HG02970 (cell line): ENCODE measurements at regions not wholly inside any gene's neighbourhood (a gene's known extent, or its start where the extent isn't known, plus 50 kb on each side); places are given as distances from the start of the nearest gene placed in this dataset.

Experiments
- ATAC-seq: cut with Tn5 transposase; IDR thresholded peaks from one replicate; pipeline ENCODE4 v1.9.1; 2021; ENCODE audit warnings: mild to moderate bottlenecking, moderate library complexity, moderate number of reproducible peaks; ENCODE audit not compliant: unreplicated experiment, low FRiP score

DNA sequence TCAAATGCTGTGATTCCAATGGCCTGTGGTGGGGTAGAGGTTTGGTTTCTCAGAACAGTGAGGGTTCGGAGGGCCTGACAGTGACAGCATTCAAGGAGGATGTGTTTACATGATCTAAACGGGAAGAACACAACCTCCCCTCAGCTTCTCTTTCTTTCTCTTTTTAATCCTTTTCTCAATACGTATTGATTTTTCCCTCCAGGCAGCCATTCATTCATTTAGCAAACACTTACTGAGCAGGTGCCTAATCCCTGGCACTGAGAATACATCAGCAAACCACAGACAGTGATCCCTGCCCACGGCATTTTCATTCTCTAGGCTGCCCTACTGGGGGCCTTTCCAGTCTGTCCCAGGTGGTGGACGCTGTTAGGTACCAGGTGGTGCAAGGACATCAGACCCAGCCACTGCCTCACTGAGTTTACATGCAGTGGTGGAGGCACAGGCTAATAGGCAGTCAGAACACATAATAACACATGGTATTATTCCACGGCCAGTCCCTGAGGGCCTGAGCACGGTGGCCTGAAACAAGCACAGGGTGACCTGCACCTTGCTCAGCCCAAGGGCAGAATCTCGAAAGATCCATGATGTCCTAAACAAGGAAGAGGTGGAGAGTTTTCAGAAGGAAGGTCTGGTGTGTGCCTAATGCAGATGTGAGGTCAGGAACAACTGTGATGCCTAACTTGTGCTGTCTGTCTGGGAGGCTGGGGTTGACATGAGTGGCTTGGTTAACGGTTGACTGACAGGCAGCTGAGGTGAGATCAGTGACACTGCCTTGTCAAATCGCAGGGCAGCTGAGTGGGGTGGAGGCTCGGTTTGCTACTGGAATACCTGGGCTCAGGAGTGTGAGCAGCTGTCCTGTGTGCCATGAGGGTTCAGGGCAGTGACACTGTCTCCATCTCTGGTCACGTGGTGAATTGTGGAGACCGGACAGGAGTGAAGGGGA, 785.5 kb upstream of the HS6ST1 start:
- ATAC-seq: no peak

DNA sequence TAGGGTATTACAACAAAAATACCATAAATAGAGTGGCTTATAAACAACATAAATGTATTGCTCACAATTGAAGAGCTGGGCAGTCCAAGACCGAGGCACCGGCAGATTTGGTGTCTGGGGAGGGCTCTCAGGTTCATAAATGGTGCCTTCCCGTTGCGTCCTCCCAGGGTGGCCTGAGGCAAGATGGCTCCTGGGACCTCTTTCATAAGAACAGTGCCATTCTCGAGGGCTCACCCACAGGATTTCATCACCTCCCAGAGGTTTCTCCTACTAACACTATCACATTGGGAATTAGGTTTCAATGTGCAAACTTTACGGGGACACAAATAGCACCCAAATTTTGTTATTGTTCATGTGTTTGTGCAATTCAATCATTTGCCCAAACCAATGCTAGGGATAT, 793.5 kb upstream of the HS6ST1 start:
- no peak for ATAC-seq

DNA sequence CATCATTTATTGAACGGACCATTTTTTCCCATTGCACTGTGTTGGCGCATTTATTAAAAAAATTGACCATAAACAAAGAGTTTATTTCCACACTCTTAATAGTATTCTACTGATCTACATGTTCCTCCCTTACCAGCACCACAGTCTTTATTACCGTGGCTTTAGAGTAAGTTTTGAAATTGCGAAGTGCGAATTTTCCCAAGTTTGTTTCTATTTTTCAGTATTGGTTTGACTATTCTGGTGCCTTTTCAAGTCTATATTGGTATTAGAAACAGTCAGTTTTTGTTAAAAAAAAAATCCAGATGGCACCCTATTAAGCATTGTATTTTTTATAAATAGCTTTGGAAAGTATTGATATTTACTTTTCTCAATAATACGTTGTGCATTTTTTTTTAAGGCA, 795.1 kb upstream of the HS6ST1 start:
- no peak for ATAC-seq

DNA sequence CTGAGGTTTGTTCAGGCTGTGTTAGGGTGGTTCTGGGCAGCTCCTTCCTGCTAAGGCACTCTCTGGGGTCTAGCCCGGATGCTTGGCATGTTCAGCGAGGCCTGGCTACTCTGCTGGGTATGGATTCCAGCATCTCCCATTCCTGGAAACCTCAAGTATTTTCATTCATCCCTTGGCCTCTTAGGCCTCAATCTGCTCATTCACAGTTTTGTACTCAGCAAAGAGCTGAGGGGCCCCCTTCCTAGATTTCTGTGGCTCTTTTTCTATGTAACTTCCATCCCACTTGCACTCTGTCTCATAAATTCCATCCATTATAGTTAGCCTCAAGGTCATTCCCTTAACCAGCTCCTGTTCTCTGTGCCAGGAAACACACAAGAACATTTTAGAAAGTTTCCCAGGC, 798.8 kb upstream of the HS6ST1 start:
- ATAC-seq: no peak

DNA sequence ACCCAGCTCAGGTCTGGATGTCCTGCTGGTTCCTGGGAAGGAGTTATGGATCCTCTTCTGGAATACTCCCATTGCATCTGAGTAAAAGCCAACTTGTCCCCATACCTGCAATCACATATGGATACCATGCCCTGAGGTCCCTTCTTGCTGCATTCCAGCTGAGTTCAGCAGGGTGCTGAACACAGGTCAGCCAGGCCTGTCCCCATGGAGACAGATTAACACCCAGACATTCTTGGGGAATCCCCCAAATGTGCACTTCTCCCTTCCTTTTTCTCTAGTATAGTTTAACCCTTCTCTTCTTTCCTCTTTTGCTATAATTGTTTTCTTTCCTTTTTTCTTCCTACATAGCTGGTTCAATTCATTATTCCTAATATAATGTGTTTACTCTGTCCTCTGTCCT, 799.6 kb upstream of the HS6ST1 start:
- no peak for ATAC-seq

DNA sequence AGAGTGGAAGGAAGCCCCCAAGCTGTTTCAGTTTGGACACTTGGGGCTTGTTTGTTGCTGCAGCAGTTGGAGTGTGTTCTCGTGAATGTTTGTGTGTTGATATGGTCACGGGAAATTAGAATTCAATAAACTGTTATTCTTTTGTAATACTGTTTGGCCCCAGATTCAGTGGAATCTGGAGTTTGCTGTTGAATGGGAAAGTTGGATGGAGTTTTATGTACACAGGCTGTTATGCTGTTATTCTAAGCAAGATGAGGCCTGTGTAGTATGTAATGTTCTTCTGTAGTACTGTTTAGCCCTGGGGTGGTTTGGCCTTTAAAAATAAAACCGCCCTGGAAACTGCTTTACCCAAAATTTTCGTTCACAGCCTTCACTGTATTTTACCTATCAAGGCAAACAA, 810.4 kb upstream of the HS6ST1 start:
- no peak for ATAC-seq

DNA sequence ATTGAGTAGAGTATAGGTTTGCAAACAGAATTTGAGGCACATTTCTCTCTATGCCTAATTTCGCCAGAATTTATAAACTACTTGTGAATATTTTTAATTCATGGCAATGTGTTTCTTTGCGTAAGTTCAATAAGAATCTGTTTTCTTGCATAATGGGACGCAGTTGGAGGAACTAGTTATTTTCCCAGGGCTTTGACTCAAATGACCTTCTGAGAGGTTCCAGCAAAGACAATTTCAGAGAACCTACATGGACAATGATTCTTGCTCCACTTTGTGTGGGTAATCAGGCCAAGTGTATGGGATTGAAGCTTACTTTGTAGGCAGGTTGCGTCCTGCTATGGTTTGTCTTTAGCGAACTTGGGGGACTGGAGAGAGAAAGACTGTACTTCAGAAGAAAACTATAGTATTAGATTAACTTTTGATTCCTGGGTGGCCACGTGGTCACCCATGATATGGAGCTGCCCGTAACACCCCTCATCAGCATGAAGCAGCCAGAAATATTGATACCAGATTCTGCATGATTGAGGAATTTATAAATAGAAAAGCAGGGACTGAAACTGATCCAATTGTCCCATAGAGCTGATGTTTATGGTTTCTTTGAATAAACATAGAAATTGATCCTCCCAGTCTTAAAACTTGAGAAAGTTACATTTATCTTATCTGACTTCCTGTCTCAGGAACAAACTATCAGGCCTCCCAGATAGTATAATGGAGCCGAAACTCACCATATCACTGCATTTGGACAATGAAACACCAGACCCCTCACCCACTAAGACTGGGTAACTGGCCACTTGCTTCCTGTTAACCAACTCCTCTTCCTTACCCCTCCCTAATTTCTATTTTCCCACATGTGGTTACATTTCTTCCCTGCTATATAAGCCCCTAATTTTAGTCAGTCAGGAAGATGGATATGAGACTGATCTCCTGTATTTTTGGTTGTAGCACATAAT, 815.3 kb upstream of the HS6ST1 start:
- ATAC-seq: no peak

DNA sequence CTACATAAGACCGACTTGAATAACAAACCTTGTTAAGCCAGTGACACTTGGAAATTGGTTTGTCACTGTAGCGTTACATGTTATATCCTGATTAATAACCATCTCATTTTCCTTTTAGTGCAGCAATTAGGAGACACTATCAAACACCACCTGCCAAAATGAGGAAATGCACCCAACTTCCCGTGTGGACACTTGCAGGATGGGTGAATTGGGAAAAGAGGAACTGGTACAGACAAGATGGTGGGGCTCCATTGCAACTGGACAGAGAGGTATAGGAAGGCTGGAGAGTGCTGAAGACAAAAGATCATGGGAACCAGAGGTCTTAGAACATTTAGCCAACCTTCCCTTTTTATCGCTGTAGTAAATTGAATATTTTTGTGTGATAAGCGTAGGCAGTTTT, 816.3 kb upstream of the HS6ST1 start:
- no peak for ATAC-seq

DNA sequence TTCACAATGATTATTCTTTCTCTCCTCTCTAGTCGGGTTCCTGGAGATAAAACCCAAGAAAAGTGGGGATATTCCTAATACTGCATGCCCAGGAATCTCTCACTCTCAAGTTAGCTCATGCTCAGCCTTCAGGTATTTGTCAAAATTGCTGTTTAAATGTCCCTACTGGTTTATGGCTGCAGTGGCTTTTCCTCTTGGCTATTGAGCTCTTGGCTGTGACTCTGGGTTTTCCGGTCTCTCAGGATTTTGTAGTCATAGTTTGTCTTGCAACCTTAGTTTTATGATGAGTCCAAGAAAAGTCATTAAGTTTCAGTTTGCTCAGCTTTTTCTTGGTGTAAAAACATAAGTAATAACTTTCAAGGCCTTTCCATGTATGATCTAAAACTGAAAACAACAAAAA, 820.7 kb upstream of the HS6ST1 start:
- ATAC-seq: no peak

DNA sequence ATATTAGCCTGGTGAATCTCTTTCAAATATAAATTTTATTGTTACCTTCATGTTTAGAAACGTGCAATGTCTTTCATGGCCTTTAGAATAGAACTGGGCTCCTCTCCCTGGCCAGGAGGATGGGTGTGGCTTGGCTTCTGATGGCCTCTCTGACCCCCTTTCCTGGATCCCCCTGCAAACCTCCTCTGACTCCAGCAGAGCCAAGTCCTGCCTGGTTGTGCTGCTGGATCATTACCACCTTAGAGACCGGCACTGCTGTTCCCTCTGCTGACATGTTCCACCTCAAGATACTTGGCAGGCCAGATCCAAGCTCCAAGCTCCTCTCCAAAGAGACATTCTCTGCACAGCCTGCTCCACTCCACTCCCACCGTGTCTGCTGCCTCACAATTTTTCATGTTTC, 823.8 kb upstream of the HS6ST1 start:
- no peak for ATAC-seq

DNA sequence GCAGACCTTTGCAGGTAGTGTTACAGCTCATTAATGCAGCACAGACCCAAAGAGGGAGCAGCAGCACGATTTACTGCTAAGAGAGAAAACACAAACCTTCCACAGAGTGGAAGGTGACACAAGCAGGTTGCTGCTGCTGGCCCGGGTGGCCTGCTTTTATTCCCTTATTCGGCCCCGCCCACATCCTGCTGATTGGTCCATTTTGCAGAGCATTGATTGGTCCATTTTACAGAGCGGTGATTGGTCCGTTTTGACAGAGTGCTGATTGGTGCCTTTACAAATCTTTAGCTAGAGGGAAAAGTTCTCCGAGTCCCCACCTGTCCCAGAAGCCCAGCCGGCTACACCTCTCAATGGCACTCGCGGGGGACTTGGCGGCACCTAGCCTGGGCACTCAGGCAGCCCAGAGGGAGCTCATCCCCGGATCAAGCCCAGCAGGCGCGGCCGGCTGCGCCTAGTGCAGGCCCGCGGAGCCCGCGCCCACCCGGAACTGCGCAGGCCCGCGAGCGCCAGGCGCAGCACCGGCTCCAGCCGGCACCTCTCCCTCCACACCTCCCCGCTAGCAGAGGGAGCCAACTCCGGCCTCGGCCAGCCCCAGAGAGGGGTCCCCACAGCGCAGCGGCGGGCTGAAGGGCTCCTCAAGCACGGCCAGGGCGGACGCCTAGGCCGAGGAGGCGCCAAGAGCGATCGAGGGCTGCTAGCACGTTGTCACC, 825.6 kb upstream of the HS6ST1 start:
- no peak for ATAC-seq

DNA sequence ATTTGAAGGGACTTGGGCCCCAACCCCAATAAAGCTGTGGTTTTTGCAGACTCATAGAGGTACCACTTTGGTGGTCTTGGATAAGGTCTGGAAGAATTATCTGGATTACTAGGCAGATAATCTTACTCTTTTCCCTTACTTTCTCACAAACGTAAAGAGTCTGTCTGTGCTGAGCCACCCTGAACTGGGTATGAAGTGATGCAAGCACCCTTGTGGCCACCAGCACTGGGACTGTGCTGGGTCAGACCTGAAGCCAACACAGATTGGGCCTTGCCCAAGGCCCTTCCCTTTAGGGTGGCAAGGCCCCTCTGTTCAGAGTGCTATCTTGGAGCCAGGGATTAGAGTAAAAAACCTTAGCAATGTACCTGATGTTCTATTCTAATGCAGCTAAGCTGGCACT, 827.0 kb upstream of the RAB6C start:
- ATAC-seq: no peak

DNA sequence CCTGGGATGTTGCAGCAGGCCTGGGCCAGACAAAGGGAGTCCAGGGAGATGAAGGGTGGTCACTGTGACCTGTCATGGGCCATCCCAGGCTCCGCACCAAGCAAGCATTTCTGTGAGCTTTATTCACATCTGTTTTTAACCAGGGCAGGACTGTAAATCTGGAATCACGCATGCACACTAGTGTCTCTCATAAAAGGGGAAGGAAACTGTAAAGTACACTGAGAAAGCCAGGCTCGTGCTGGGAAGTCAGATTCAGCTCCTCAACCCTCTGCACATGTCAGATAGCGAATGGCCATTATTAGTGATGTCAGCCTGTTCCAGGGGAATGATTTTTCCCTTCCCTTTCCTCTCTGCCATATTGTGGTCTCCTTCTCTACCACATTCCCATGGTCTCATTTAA, 818.6 kb upstream of the RAB6C start:
- no peak for ATAC-seq

DNA sequence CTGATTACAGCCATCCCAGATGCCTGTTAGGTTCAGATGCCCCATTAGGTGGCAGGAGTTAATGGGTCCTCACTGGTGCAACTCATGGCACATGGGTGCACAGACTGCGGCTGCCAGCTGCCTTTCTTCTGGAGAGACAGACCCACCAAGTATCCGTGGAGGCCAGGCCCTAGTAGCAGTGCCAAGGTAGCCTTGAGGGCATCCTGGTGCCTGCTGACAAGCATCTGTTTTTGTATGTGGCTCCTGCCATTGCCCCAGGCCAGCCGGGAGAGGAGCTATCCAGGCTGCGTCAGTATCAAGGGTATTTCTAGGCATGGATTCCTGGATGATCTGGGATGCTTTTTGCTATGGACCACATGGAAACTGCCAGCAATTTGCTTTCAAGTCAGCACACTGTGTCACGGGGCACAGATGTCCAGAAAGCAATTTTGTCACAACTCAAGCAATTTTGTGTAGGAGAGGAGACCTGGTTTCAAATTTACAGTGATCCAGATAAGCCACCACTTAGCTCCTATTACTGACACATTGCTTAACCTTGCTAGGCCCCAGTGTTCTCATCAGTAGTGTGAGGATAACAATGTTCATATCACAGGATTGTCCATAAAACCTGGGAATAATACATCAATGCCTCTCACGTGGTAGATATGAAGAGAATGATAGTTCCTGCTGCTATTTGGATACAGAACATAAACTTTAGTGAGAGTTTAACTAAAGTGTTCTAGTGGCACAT, 815.1 kb upstream of the RAB6C start:
- no peak for ATAC-seq

DNA sequence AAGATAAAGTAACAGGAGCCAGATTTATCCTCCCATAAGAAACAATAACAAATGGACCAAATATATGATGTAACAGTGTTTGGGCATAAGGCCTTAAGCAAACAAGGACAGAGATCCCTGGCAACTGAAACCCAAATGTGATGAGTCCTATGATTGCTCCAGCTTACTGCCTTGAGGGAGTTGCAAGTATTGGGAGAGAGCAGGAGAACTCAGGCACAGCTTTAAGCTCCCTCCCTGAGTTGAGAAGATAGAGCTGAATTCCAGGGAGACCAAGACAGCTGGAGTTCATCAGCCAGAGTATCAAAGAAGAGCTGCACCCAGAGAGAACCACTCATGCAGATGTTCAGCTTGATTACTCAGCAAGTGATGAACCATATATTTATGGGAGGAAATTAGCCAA, 814.5 kb upstream of the RAB6C start:
- ATAC-seq: no peak

DNA sequence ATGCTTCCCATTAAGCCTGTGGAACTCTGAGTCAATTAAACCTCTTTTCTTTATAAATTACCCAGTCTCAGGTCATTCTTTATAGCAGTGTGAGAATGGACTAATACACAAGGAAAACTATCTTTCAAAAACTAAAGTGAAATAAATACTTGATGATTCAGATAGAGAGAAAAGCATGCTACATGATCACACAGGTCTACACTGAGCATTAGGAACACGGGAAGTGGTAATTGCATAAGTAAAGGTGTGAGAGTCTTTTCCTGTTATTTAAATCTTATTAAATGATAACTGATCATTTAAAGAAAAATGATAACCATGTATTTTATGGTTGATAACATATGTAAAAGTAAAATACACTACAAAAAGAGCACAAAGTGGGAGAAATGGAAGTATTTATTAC, 812.0 kb upstream of the RAB6C start:
- no peak for ATAC-seq

DNA sequence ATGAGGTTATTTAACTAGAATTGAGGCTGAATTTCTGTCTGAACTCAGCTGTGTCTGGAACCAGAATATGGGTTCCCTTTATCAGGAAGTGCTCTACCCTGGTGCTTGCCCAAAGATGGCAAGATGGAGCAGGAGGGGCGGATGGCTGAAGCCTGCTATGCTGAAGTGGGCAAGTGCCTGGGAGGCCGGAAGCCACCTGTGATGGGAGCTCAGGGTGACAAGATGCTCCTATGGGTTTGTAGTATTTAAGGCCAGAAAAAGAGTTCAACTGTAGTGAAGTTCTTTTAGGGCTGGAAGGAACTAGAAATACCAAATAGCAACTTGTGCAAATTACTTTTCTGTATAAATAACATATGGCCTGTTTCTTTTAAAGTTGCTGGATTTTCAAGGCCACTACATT, 808.9 kb upstream of the RAB6C start:
- no peak for ATAC-seq

DNA sequence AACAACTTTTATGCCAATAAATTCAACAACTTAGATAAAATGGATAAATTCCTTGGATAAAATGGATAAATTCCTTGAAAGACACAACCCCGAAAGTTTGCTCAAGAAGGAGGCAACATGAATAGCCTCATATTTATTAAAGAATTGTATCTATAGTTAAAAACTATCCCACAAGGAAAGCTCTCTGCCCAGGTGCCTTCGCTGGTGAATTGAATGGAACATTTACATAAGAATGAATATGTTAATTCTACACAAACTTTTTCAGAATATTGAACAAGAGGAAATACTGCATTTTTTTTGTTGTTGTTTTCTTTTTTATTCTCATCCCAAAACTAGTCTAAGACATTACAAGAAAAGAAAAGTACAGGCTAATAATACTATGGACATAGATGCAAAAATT, 805.3 kb upstream of the RAB6C start:
- no peak for ATAC-seq

DNA sequence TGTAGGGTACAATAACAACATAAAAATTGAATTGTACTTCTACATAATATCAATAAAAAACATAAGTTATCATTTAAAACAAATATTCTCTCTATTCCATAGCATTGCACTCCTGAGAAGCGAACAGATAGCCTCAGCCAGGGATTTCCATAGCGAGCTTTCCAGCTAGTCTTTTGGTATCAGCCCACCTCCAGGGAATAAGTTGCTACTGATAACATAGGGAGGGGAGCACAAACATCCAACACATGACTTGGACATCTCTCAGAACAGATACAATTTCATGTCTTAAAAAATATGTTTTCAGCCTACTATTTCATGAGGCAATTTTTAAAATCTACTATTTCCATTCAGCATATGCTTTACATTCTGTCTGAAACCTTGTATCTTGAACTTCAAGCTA, 804.4 kb upstream of the RAB6C start:
- ATAC-seq: no peak

DNA sequence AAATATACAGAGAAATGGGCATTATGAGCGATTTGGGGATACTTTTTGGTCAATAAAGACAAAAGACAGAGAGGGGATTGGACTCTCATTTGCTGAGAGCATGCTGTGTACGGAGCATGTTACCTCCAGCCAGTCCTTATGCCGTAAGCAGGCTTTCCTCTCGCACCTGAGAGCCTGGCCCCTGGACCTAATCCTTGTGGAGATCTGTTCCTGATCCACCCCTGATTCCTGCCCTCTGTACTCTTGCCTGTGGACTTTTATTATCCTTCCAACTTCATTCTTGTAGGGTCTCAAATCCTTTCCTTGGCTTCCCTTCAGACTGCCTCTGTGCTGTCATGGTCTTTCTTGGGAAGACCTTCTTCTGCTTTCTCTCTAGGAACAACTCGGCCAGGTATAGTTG, 803.1 kb upstream of the RAB6C start:
- no peak for ATAC-seq
